ENCODE measurements at regions not wholly inside any gene's neighbourhood (a gene's known extent, or its start where the extent isn't known, plus 50 kb on each side); places are given as distances from the start of the nearest gene placed in this dataset.

DNA sequence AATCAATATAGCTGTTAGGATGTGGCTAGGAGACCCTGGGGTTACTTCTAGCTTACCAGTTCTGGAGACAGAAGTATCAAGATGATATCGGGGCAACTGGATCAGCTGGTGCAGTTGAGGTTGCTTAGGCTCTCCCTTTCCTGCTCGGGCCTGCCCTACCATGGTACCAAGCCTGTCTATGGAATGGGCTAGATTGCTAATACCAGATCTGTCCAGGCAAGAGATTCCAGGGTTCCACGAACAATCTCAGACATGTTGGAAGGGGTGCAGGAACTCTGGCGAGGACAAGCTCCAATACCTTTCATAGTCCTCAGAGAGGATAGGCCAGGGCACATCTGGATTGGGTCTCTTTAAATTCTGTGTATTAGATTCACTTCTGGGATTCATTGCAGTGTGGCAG lies 53.8 kb downstream of the ADM start:
- H3K27ac ChIP-seq: no peak overlapping the region
- no peak overlapping the region for H3K4me3 ChIP-seq

DNA sequence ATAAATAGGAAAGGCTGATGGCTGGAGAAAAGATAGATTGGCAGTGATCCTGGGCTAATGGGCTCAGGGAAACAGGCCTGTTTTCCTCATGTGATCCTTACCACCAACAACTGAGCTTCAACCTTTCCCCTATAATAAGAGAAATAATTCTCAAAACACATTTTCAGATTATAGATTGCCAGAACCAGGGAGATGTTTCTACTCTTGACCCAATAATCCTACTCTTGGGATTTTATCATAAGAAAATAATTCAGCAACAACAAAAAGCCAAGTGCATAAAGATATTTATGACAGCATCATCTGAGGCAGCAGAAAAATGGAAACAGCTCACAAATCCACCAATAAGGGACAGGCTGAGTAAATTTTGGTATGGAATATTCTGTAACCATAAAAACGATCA lies 54.3 kb downstream of the ADM start:
- Histone ChIP-seq H3K4me3 (no peak overlapping the region), H3K27ac (no peak overlapping the region)

DNA sequence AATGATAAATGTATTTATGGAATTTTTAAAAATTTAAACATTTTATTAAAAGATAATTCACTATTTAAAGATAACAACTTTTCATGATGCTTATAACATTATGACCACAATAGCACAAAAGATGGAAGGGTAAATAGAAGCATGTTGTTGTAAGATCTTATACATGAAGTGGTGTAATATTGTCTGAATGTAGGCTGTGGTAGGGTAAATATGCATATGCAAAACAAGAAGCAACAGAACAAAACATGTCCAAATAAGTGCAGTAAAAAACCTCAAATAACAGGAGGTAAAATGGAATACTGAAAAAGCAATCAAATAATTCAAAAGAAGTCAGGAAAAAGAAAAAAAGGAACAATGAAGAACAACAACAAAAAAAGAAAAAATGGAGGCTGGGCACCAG lies 56.0 kb downstream of the ADM start:
- H3K4me3 ChIP-seq: no peak overlapping the region
- H3K27ac ChIP-seq: no peak overlapping the region

DNA sequence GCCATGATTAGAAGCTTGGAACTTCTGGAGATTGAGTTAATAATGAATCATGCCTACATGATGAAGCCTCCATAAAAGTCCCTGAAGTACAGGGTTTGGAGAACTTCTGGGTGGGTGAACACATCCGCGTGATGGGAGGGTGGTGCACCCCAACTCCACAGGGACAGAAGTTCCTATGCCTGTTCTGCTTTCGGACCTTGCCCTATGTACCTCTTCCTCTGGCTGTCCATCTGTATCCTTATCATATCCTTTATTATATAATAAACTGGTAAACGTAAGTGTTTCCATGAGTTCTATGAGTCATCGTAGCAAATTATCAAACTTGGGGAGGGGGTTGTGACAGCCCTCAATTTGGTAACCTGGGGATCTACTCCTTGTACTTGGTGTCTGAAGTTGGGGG lies 60.2 kb downstream of the ADM start:
- Histone ChIP-seq H3K27ac (no peak overlapping the region), H3K4me3 (no peak overlapping the region)

DNA sequence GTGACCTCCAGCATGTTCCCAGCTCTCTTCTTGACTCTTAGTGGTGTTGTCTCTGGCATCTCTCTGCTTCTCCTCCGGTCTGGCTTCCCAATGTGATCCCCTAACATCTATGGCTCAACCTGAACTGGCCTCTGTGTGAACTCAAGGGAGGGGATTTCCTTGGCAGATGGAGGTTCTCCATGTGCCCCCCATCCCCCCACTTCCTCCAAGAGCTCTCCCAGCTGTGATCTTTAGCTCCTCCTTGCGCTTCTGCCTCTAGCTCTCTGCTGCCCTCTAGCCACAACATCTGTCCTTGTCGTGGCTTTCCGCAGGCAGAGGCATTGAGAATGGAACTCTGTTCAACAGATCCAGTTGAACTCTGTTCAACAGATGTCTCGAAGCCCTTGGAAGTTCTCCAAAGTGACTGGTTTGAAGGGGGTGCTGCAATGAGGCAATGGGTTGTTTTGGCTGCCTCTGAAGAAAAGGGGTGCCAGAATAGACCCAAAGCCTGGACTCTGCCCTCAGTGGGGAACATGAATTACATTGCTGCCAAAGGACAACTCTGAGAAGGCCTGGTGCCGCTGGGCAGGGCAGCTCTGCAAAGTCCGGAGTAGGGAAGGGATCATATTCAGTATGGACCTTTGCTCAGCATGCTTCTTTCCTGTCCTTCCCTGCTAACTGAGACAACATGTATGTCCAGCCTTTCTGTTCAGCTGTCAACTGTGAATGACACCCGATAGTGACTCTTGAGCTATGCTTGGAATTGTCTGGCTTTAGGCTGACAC lies 61.9 kb downstream of the ADM start:
- H3K27ac ChIP-seq: no peak overlapping the region
- no peak overlapping the region for H3K4me3 ChIP-seq

DNA sequence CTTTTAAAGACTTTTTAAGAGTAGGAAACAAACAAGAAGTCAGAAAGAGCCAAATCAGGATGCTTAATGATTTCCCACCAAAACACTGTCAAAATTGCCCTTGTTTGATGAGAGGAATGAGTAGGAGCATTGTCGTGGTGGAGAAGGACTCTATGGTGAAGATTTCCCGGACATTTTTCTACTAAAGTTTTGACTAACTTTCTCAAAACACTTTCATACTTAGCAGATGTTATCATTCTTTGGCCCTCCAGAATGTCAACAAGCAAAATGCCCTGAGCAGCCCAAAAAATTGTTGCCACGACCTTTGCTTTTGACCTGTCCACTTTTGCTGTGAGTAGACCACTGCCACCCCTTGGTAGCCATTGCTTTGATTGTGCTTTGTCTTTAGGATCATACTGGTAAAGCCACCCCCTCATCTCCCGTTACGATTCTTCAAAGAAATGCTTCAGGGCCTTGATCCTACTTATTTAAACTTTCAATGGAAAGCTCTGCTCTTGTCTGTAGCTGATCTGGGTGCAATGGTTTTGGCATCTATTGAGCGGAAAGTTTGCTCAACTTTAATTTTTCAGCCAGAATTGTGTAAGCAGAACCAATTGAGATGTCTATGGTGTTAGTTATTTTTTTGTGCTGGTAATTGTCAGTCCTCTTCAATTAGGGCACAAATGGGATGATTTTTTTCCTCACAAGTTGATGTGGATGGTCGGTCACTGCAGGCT lies 67.2 kb downstream of the ADM start:
- no peak overlapping the region for H3K4me3 ChIP-seq
- H3K27ac ChIP-seq: peak overlapping the region in 1 of 21 experiments; percentile 25

DNA sequence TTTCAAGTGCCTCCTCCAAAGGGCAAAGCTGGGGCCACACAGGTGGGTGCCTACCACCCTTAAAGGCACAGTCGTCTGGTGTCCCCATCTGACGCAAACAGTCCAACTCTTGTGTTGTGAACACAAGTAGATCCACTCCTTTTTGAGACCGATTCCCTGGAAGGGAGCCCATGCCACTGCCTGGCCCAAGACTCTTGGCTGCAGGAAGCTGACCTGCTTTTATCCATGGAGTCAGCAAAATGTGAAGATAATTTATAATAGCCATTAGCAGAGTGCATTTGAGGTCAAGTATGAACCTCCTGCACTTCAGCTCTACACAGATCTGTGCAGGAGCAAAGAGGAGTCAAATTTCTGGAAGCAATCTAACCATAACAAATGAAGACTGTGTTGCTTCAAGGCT lies 68.5 kb downstream of the ADM start:
- Histone ChIP-seq H3K27ac (no peak overlapping the region), H3K4me3 (no peak overlapping the region)

DNA sequence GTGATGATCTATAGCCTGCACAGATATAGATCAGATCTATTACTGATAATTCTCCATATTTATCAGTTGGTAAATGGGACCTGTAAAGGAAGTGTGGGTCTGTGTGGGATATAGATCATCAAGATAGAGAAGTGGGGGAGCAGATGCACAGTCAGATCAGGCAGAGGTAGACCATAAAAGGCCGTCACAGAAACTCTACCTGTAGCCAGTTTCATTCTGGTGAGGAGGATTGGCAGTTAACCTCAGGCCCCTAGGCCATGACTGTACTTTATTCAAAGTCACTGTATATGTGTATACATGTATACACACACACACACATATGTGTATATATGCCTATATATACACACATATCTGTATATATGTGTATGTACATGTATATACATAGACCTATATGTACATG lies 69.1 kb downstream of the ADM start:
- no peak overlapping the region for H3K4me3 ChIP-seq
- H3K27ac ChIP-seq: no peak overlapping the region

DNA sequence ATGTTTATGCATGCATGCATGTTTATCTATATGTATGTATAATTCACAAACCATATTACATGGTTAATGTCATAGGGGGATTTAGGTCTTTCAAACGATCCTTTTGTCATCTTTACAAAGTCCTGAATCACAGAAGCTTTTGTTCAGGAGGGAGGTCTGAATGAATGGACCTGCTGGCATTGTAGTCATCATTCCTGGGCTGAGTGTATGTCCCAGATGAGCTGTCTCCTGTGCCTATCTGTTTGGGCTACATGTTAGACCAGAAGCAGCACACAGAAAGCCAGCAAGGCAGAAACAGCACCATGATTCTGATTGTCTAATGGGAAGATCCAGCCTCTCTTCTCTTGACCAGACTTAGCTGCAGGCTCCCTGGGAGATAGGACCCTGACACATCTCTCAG lies 69.5 kb downstream of the ADM start:
- Histone ChIP-seq H3K27ac (peak overlapping the region in 1 of 21 experiments; percentile 38), H3K4me3 (no peak overlapping the region)

DNA sequence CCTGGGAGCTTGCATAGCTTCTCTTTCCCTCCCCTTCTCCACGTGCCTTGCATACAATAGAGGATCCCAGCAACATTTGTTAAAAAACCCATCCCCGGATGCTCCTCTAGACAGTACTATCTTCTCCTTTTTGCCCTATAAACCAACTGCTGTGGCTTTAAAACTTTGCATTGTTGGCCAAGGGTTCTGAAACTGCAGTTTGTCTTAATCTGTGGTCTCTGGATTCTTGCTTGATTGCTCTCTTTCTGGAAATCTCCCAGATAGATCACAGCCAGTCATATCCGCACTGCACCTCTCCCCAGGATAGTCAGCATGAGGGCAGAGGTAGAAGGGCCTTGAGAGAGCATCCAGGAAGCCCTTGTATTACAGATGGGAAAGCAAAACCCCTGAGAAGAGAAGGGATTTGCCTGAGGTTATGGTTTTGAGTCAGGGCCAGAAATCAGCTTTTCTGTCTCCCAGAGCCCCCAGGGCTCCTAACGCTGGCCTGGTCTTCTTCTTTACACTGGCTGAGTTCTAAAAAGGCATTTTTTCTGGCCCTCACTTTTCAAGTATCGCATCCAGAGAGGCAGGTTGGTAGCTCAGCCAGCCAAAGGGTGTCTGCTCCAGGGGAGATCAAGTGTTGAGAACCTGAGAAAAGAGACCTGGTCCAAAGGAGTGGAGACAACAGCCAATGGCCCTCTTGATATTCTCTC lies 70.6 kb downstream of the ADM start:
- H3K27ac ChIP-seq: peak overlapping the region in 4 of 21 experiments; percentile 15 to 38 (median 24)
- H3K4me3 ChIP-seq: no peak overlapping the region

DNA sequence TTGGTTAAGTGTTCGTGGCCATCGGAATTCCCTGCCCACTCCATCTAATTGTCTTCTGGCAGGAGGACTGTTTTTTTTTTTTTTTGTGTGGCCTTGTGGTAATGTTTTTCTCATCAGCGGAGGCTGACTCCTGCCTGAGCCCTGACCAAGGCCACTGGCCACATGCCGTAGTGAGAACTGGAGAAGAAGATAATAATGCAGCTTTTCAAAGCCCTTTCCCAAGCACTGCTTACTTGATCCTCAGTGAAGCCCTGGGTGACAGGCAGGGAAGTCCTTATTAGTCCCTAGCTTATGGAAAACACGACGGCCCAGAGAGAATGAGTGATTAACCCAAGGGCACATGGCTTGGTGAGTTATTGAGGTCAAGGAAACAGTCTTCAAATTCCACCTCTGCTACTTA lies 71.2 kb downstream of the ADM start:
- Histone ChIP-seq H3K27ac (peak overlapping the region in 1 of 21 experiments; percentile 29), H3K4me3 (no peak overlapping the region)

DNA sequence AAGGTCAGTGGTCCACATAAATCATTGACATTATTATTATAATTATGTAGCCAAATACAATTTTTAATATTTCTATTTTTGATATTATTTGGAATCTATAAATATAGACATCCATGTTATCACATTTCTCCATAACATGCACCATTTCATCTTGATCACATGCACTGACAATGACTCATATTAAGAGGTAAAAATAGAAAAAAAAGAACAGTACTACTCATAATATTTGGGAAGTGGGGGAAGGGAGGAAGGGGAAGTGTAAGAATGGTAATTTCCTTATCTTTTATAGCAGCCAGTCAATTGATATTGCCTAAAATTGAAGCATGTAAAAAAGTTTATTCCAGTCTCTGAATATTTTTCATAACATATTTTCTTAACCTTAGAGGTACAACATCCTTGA lies 72.3 kb downstream of the ADM start:
- H3K27ac ChIP-seq: no peak overlapping the region
- no peak overlapping the region for H3K4me3 ChIP-seq

DNA sequence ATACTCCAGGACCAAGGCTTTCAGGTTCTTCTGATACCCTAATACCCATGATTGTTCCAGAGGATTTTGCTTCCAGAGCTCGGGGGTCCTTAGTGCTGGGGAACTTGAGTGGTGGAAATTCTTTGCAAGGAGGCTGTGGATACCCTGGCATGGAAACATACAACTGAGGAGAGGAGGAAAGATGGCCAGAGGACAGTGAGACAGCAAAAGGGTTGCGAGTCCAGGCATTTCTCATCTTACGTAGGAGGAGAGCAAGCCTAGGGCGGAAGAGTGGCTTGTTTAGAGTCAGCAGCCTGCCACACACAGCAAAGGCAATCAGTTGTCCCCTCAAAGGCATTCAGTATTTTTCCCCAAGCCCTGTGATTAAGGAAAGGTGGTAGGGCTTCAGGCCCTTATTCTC lies 73.5 kb downstream of the ADM start:
- Histone ChIP-seq H3K4me3 (no peak overlapping the region), H3K27ac (peak overlapping the region in 3 of 21 experiments; percentile 40 to 62 (median 56))

DNA sequence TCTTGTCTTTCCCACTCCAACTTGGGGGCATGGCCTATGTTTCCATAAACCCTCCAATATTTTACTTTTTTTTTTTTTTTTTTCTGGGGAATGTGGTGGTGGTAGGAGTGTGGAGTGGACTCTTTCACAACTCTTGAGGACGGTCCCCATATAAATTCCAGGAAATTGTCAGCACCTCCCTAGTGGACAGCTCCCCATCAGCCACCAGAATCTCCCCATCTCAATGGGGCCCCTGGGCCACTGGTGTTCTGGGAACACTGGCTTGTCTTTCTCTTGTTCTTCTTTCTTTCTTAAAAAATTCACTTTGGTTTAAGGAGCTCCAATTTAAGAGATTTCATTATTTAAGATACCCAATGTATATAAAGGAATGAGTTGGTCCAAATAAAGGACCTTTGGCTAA lies 74.1 kb downstream of the ADM start:
- peak overlapping the region in 5 of 21 experiments; percentile 40 to 70 (median 62) for H3K27ac ChIP-seq
- H3K4me3 ChIP-seq: no peak overlapping the region

DNA sequence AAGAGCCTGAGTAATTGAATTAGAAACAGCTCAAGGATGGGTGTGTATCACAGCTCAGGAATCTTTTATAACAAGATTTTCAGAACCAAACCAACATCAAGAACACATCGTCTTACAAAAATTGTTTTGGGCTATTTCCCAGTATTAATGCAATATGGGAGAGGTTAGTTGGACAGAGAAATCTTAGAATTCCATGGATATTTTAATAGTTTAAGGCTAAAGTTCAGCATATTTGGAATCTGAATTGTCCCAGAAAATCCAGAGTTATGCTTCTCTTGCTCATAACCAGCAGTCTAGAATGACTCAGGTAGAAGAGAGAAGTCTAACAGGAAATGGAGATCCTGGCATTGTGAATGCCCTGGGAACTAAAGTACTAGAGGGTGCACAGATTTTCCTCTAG lies 74.6 kb downstream of the ADM start:
- peak overlapping the region in 10 of 21 experiments; percentile 9 to 74 (median 40) for H3K27ac ChIP-seq
- no peak overlapping the region for H3K4me3 ChIP-seq

DNA sequence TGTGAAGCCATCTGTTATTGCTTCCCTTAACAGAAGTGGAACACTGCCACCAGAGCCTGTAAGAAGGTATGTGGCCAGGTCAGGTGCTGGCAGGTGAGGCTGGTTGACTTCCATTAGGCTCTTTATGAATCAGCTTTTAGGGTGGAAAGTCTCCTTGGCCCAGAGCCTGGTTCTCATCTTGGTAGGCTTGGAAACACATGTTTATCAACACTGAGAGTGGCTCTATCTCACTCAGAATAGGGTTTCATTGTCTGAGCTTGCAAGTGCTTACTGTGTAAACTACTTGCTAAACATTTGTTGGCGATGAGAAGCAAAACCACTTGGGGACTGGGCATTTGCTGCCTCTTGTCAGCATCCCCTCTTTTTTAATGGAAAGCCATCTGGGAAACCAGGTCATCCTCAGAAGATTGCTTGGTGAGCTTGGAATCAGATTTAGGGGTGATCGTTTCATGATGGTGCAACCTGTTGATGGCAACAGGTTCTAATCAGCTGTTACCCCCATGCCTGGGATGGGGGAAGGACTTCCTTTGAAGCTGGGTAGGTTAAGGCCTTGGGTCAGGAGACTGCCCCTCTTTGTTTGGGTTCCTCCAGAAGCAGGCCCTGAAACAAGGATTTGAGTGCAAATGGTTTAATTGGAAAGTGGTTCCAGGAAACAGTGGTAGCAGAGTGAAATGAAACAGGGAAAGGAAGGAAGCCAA lies 75.0 kb upstream of the AMPD3 start:
- H3K27ac ChIP-seq: peak overlapping the region in 13 of 21 experiments; percentile 9 to 74 (median 45)
- no peak overlapping the region for H3K4me3 ChIP-seq

DNA sequence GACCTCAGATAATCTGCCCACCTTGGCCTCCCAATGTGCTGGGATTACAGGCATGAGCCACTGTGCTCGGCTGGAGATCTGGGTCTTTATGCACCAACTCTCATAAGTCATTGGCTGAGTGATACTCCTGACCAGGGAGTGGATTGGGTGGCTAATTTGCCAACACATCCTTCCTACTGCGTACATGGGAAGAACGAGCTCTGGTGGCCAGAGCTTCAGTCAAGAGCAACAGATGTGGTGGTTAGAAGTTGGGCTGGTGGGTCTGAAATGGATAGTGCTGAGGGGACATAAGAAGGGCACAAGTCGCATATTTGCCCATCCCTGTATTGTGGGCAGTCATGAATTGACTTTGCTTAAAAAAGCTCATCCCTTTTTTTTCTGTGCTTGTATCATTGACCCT lies 74.1 kb upstream of the AMPD3 start:
- H3K27ac ChIP-seq: peak overlapping the region in 2 of 21 experiments; percentile 71 to 74
- no peak overlapping the region for H3K4me3 ChIP-seq

DNA sequence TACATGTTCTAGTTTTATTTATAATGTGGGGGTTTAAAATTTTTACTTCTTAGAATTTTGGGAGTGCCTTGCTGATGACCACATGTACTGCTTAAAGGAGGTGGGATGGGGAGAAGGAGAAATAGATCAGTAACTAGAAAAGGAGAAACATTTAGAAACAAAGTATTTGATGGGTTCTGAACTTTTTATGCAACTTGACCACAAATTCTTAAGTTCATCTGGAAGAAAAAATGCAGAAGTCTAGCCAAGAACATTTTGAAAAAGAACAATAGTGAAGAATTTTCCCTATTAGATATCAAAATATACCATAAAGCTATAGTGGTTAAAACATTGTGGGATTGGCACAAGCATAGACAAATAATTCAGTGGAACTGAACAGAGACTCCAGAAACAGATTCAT lies 73.3 kb upstream of the AMPD3 start:
- peak overlapping the region in 2 of 21 experiments; percentile 71 to 74 for H3K27ac ChIP-seq

DNA sequence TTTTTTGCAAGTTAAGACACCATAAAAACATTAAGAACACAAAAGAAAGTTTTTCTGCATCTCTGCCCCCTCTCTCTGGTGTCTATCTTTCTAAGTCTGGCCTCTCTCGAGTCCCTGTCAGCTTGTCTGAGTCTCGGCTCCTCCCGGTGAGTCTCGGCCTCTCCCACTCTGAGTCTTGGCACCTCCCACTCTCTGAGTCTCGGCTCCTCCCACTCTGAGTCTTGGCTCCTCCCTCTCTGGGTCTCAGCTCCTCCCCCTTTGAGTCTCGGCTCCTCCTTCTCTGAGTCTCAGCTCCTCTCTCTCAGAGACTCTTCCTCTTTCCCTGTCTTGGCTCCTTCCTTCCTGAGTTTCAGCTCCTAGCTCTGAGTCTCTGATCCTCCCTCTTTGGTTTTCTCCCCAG lies 72.5 kb upstream of the AMPD3 start:
- Histone ChIP-seq H3K27ac (peak overlapping the region in 1 of 21 experiments; percentile 31), H3K4me3 (no peak overlapping the region)

More for the DNA sequence above, 73.3 kb upstream of the AMPD3 start:
- H3K4me3 ChIP-seq: no peak overlapping the region

DNA sequence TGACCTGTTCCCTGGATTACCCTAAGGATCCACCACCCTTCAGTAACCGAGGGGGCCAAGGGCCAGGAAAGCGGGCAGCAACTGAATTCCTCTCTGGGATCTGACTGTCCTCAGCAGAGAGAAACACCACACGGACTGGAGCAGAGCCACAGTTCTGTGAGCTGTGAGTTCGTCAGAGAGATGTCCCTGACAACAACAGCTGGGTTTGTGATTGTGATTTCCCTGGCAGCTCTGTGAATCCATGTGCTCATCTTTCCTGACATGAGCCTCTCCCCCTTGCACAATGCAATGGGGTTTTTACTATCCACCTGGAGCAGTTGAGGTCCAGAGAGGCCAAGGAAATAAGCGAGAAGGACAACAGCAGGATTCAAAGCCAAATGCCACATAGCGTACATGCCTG lies 69.4 kb upstream of the AMPD3 start:
- no peak overlapping the region for H3K4me3 ChIP-seq
- peak overlapping the region in 1 of 21 experiments; percentile 77 for H3K27ac ChIP-seq
